Breast epithelium (tissue), 3 donors: ENCODE measurements at regions not wholly inside any gene's neighbourhood (a gene's known extent, or its start where the extent isn't known, plus 50 kb on each side); places are given as distances from the start of the nearest gene placed in this dataset.

Experiments used
- CTCF ChIP-seq, 3 donors: fragments of 450-650 bp; IDR thresholded peaks; one replicate each; pipeline ENCODE4 v1.5.1; 2016 to 2017; ENCODE audit warnings: antibody characterized with exemption in 3 of 3, mild to moderate bottlenecking in 3 of 3, moderate library complexity in 3 of 3
- POLR2A ChIP-seq: fragments of 450-650 bp; IDR thresholded peaks from one replicate; pipeline ENCODE4 v1.6.1; 2016; ENCODE audit warnings: antibody characterized with exemption, mild to moderate bottlenecking, moderate library complexity
- POLR2AphosphoS5 ChIP-seq, 3 donors: sonication (generic); formaldehyde crosslinking; IDR thresholded peaks; one replicate each; pipeline ENCODE4 v1.6.1; 2017; ENCODE audit warnings: antibody characterized with exemption in 3 of 3

GRCh38 chr3:159645874-159646273, 342.8 kb upstream of the IL12A start:
- TF ChIP-seq POLR2AphosphoS5 (IDR thresholded peaks at IDR 0.05) (no peak), CTCF (IDR thresholded peaks at IDR 0.05) (no peak), POLR2A (no peak)
